Sigmoid colon (tissue), 3 donors: ENCODE measurements at regions not wholly inside any gene's neighbourhood (a gene's known extent, or its start where the extent isn't known, plus 50 kb on each side); places are given as distances from the start of the nearest gene placed in this dataset.

ENCODE experiments used
- POLR2A ChIP-seq, 2 donors: fragments of 450-650 bp; IDR thresholded peaks; one replicate each; pipeline ENCODE4 v1.6.1; 2016; ENCODE audit warnings: antibody characterized with exemption in 2 of 2, mild to moderate bottlenecking in 2 of 2, moderate library complexity in 2 of 2
- TF ChIP-seq, protein P1 (sequence below), 4 experiments: fragments of 450-650 bp in 3 of 4; fragments of 200-600 bp in 1 of 4; IDR thresholded peaks; one replicate each; pipeline ENCODE4 v1.5.1; 2016 to 2019; ENCODE audit warnings: antibody characterized with exemption in 4 of 4, mild to moderate bottlenecking in 3 of 4, moderate library complexity in 2 of 4

GRCh38 chr1:94629259-94630181, 88.0 kb upstream of the F3 start:
- TF ChIP-seq, protein P1, sequence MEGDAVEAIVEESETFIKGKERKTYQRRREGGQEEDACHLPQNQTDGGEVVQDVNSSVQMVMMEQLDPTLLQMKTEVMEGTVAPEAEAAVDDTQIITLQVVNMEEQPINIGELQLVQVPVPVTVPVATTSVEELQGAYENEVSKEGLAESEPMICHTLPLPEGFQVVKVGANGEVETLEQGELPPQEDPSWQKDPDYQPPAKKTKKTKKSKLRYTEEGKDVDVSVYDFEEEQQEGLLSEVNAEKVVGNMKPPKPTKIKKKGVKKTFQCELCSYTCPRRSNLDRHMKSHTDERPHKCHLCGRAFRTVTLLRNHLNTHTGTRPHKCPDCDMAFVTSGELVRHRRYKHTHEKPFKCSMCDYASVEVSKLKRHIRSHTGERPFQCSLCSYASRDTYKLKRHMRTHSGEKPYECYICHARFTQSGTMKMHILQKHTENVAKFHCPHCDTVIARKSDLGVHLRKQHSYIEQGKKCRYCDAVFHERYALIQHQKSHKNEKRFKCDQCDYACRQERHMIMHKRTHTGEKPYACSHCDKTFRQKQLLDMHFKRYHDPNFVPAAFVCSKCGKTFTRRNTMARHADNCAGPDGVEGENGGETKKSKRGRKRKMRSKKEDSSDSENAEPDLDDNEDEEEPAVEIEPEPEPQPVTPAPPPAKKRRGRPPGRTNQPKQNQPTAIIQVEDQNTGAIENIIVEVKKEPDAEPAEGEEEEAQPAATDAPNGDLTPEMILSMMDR (IDR thresholded peaks at IDR 0.05) = no peak
- TF ChIP-seq POLR2A (IDR thresholded peaks at IDR 0.05) = no peak
